Mesenchymal stem cell (in vitro differentiated cells and primary cell): ENCODE measurements at regions not wholly inside any gene's neighbourhood (a gene's known extent, or its start where the extent isn't known, plus 50 kb on each side); places are given as distances from the start of the nearest gene placed in this dataset.

Experiments
- DNase-seq: peaks from one replicate; pipeline ENCODE4 v3.0.0-alpha.2; 2013
- H2AFZ ChIP-seq: one replicate; pipeline ENCODE4 v1.6.1; 2013; ENCODE audit warnings: low read depth, mild to moderate bottlenecking, control low read depth, inconsistent platforms, low read length, moderate library complexity
- H2AK5ac ChIP-seq: 2 replicates; pipeline ENCODE4 v1.6.1; 2013; ENCODE audit warnings: low read length, moderate library complexity, mild to moderate bottlenecking, inconsistent platforms; ENCODE audit not compliant: severe bottlenecking
- H2BK120ac ChIP-seq: one replicate; pipeline ENCODE4 v1.6.1; 2013; ENCODE audit warnings: low read depth, mild to moderate bottlenecking, inconsistent platforms, low read length, moderate library complexity
- H2BK12ac ChIP-seq, 2 experiments: one replicate each; pipeline ENCODE4 v1.6.1; 2013; ENCODE audit warnings: inconsistent platforms in 2 of 2, low read length in 2 of 2, mild to moderate bottlenecking in 2 of 2, moderate library complexity in 2 of 2, control low read depth in 1 of 2
- H2BK15ac ChIP-seq: one replicate; pipeline ENCODE4 v1.6.1; 2013; ENCODE audit warnings: mild to moderate bottlenecking, low read depth, inconsistent platforms; ENCODE audit not compliant: poor library complexity, severe bottlenecking
- H2BK5ac ChIP-seq: 2 replicates; pipeline ENCODE4 v1.6.1; 2013; ENCODE audit warnings: low read depth, mild to moderate bottlenecking, low read length, control low read depth, inconsistent platforms; ENCODE audit not compliant: poor library complexity, severe bottlenecking
- H3K14ac ChIP-seq, 2 experiments: one replicate each; pipeline ENCODE4 v1.6.1; 2013; ENCODE audit warnings: inconsistent platforms in 2 of 2, low read length in 2 of 2, control low read depth in 1 of 2, mild to moderate bottlenecking in 1 of 2, moderate library complexity in 1 of 2
- H3K18ac ChIP-seq, 2 experiments: one replicate each; pipeline ENCODE4 v1.6.1; 2013; ENCODE audit warnings: inconsistent platforms in 2 of 2, low read length in 2 of 2, control low read depth in 1 of 2, low read depth in 1 of 2, mild to moderate bottlenecking in 1 of 2
- H3K23ac ChIP-seq, 2 experiments: one replicate each; pipeline ENCODE4 v1.6.1; 2013; ENCODE audit warnings: inconsistent platforms in 2 of 2, low read length in 2 of 2, mild to moderate bottlenecking in 2 of 2, moderate library complexity in 2 of 2, control low read depth in 1 of 2
- H3K27ac ChIP-seq: 2 replicates; pipeline ENCODE4 v1.5.1; 2013; ENCODE audit warnings: mild to moderate bottlenecking, moderate library complexity, low read length, control low read depth, inconsistent platforms; ENCODE audit not compliant: poor library complexity, severe bottlenecking
- H3K27me3 ChIP-seq, 2 experiments: 2 replicates each; pipeline versions ENCODE4 v1.6.1 to v1.7.0; 2013; ENCODE audit warnings: low read length in 2 of 2, mild to moderate bottlenecking in 2 of 2, moderate library complexity in 2 of 2, control low read depth in 1 of 2, inconsistent platforms in 1 of 2; ENCODE audit not compliant: control insufficient read depth in 1 of 2, insufficient read depth in 1 of 2
- H3K36me3 ChIP-seq, 2 experiments: 2 replicates each; pipeline versions ENCODE4 v1.6.1 to v1.7.0; 2013; ENCODE audit warnings: low read length in 2 of 2, control low read depth in 1 of 2, inconsistent platforms in 1 of 2, low read depth in 1 of 2, mild to moderate bottlenecking in 1 of 2; ENCODE audit not compliant: insufficient read depth in 2 of 2, control insufficient read depth in 1 of 2
- H3K4ac ChIP-seq, 2 experiments: one replicate each; pipeline ENCODE4 v1.6.1; 2013; ENCODE audit warnings: inconsistent platforms in 2 of 2, low read length in 2 of 2, mild to moderate bottlenecking in 2 of 2, moderate library complexity in 2 of 2, control low read depth in 1 of 2, low read depth in 1 of 2
- H3K4me1 ChIP-seq: 2 replicates; pipeline ENCODE4 v1.6.1; 2013; ENCODE audit warnings: low read depth, low read length, control low read depth; ENCODE audit not compliant: control insufficient read depth, insufficient read depth
- H3K4me2 ChIP-seq: 2 replicates; pipeline ENCODE4 v1.6.1; 2013; ENCODE audit warnings: low read length, mild to moderate bottlenecking, inconsistent platforms; ENCODE audit not compliant: poor library complexity, severe bottlenecking
- H3K4me3 ChIP-seq, 2 experiments: 2 replicates each; pipeline versions ENCODE4 v1.5.1 to v1.7.0; 2013; ENCODE audit warnings: low read length in 2 of 2, mild to moderate bottlenecking in 2 of 2, control low read depth in 1 of 2, low read depth in 1 of 2; ENCODE audit not compliant: insufficient read depth in 1 of 2
- H3K79me1 ChIP-seq: replicated peaks from 2 replicates; pipeline ENCODE4 v1.6.1; 2013; ENCODE audit warnings: mild to moderate bottlenecking, control low read depth, low read length, inconsistent platforms; ENCODE audit not compliant: poor library complexity, severe bottlenecking
- H3K9ac ChIP-seq: 2 replicates; pipeline ENCODE4 v1.7.0; 2013; ENCODE audit warnings: mild to moderate bottlenecking, low read length, moderate library complexity
- H3K9me3 ChIP-seq: 2 replicates; pipeline ENCODE4 v1.7.0; 2013; ENCODE audit warnings: mild to moderate bottlenecking, low read length; ENCODE audit not compliant: control insufficient read depth
- H4K8ac ChIP-seq: one replicate; pipeline ENCODE4 v1.6.1; 2013; ENCODE audit warnings: inconsistent platforms, mild to moderate bottlenecking, low read length, moderate library complexity
- H4K91ac ChIP-seq: one replicate; pipeline ENCODE4 v1.6.1; 2013; ENCODE audit warnings: mild to moderate bottlenecking, low read length, inconsistent platforms
- WGBS: methylation state at CpG from one replicate; pipeline ENCODE4 v1.1.7; 2013; ENCODE audit warnings: mixed read lengths; 5-methylcytosine and 5-hydroxymethylcytosine counted together

- no peak overlapping the region for H2BK15ac ChIP-seq
- no peak overlapping the region for H4K8ac ChIP-seq
- H3K79me1 ChIP-seq: no peaks in the 10 kb centered on the region
- H2AFZ ChIP-seq: no peak overlapping the region
- no peak overlapping the region for H3K4me2 ChIP-seq
- 84% methylated on average over 4 of the region's 4 CpGs for WGBS
- peaks cover 0 to 4% of the 10 kb centered on the region in 2 experiments for H3K27me3 ChIP-seq
- no peak overlapping the region for H3K9ac ChIP-seq
- H3K36me3 ChIP-seq: no peaks in the 10 kb centered on the region
- no peak overlapping the region for H2BK120ac ChIP-seq
- H2BK12ac ChIP-seq: no peak overlapping the region
- H4K91ac ChIP-seq: no peak overlapping the region
- H3K23ac ChIP-seq: no peak overlapping the region
- H2BK5ac ChIP-seq: no peak overlapping the region
- H3K4ac ChIP-seq: no peak overlapping the region
- no peak overlapping the region for H3K18ac ChIP-seq
- DNase-seq: no peak
- H3K9me3 ChIP-seq: peaks cover 4% of the 10 kb centered on the region
- no peak overlapping the region for H3K4me3 ChIP-seq
- H3K27ac ChIP-seq: no peak overlapping the region
- H2AK5ac ChIP-seq: no peak overlapping the region
- no peaks in the 10 kb centered on the region for H3K4me1 ChIP-seq
- H3K14ac ChIP-seq: no peak overlapping the region
Observed at GRCh38 chr18:27497246-27497645, 312.1 kb upstream of the CHST9 start.

- H3K36me3 ChIP-seq: no peaks in the 10 kb centered on the region
- peaks cover 0 to 4% of the 10 kb centered on the region in 2 experiments for H3K27me3 ChIP-seq
- no peak overlapping the region for H3K4me2 ChIP-seq
- H2BK120ac ChIP-seq: no peak overlapping the region
- H3K14ac ChIP-seq: no peak overlapping the region
- no peak overlapping the region for H3K18ac ChIP-seq
- H3K4me3 ChIP-seq: no peak overlapping the region
- no peak overlapping the region for H3K27ac ChIP-seq
- H2BK5ac ChIP-seq: no peak overlapping the region
- H3K79me1 ChIP-seq: no peaks in the 10 kb centered on the region
- no peak overlapping the region for H4K91ac ChIP-seq
- no peak overlapping the region for H2AK5ac ChIP-seq
- no peak overlapping the region for H3K9ac ChIP-seq
- H3K4me1 ChIP-seq: no peaks in the 10 kb centered on the region
- H4K8ac ChIP-seq: no peak overlapping the region
- no peak overlapping the region for H3K4ac ChIP-seq
- DNase-seq: no peak
- 76% methylated on average over 4 of the region's 4 CpGs for WGBS
- no peak overlapping the region for H2BK15ac ChIP-seq
- H3K9me3 ChIP-seq: no peaks in the 10 kb centered on the region
- no peak overlapping the region for H2BK12ac ChIP-seq
- H2AFZ ChIP-seq: no peak overlapping the region
- H3K23ac ChIP-seq: no peak overlapping the region
Observed at GRCh38 chr18:27493182-27493581, 308.1 kb upstream of the CHST9 start.

GRCh38 chr18:27491772-27492171, 306.7 kb upstream of the CHST9 start:
- Histone ChIP-seq H3K4me3 (no peak overlapping the region), H3K27ac (no peak overlapping the region), H3K23ac (no peak overlapping the region), H2BK12ac (no peak overlapping the region), H2AFZ (no peak overlapping the region), H2BK120ac (no peak overlapping the region), H3K36me3 (no peaks in the 10 kb centered on the region), H3K14ac (no peak overlapping the region), H3K4ac (no peak overlapping the region), H3K9me3 (no peaks in the 10 kb centered on the region), H2AK5ac (no peak overlapping the region), H4K8ac (no peak overlapping the region), H3K9ac (no peak overlapping the region), H2BK15ac (no peak overlapping the region), H2BK5ac (no peak overlapping the region), H3K18ac (no peak overlapping the region), H3K4me2 (no peak overlapping the region), H3K27me3 (peaks cover 0 to 1% of the 10 kb centered on the region in 2 experiments), H3K79me1 (no peaks in the 10 kb centered on the region), H3K4me1 (no peaks in the 10 kb centered on the region), H4K91ac (no peak overlapping the region)
- WGBS: 17% methylated on average over 1 of the region's 2 CpGs
- DNase-seq: no peak

- Histone ChIP-seq H4K91ac (no peak overlapping the region), H3K4me2 (no peak overlapping the region), H2AFZ (no peak overlapping the region), H3K18ac (no peak overlapping the region), H2BK15ac (no peak overlapping the region), H2BK120ac (no peak overlapping the region), H3K9me3 (no peaks in the 10 kb centered on the region), H3K36me3 (no peaks in the 10 kb centered on the region), H3K27me3 (no peaks in the 10 kb centered on the region), H3K4me3 (no peak overlapping the region), H3K14ac (no peak overlapping the region), H3K9ac (no peak overlapping the region), H3K79me1 (no peaks in the 10 kb centered on the region), H2BK12ac (no peak overlapping the region), H3K4ac (no peak overlapping the region), H2AK5ac (no peak overlapping the region), H2BK5ac (no peak overlapping the region), H4K8ac (no peak overlapping the region), H3K27ac (no peak overlapping the region), H3K23ac (no peak overlapping the region), H3K4me1 (no peaks in the 10 kb centered on the region)
- WGBS: 74% methylated on average over 4 of the region's 4 CpGs
- DNase-seq: no peak
Observed at GRCh38 chr18:27483276-27483675, 298.2 kb upstream of the CHST9 start.
